Activated CD4-positive, CD25-positive, alpha-beta regulatory T cell treated with anti-CD3 and anti-CD28 coated beads, Interleukin-2, amount 50 U/mL, for 16 hours (primary cell): ENCODE measurements at regions not wholly inside any gene's neighbourhood (a gene's known extent, or its start where the extent isn't known, plus 50 kb on each side); places are given as distances from the start of the nearest gene placed in this dataset.
"Not testable (repeated sequence)": the region's sequence is repeated elsewhere in the genome, so short reads cannot be mapped to it uniquely, and the experiment has no call there.

Experiments used
- DNase-seq: peaks from one replicate; pipeline ENCODE4 v3.0.0-alpha.2; 2020; ENCODE audit warnings: low read depth, low spot score

- no peak for DNase-seq
Measured at GRCh38 chr7:408751-409311, 110.8 kb downstream of the PDGFA start.

GRCh38 chr7:409339-410281 lies 110.0 kb downstream of the PDGFA start:
- no peak for DNase-seq

GRCh38 chr7:410395-410910 lies 109.2 kb downstream of the PDGFA start:
- no peak for DNase-seq

- not testable (repeated sequence) for DNase-seq
Measured at GRCh38 chr7:411116-411515, 108.5 kb downstream of the PDGFA start.

- DNase-seq, result no peak
Measured at GRCh38 chr7:411677-412312, 107.9 kb downstream of the PDGFA start.

- DNase-seq, result no peak
Measured at GRCh38 chr7:412313-412710, 107.3 kb downstream of the PDGFA start.

- DNase-seq, result no peak
Measured at GRCh38 chr7:414681-415560, 104.7 kb downstream of the PDGFA start.

- no peak for DNase-seq
Measured at GRCh38 chr7:415646-416525, 103.8 kb downstream of the PDGFA start.

GRCh38 chr7:416761-417624 lies 102.7 kb downstream of the PDGFA start:
- DNase-seq, result no peak

GRCh38 chr7:417625-417889 lies 102.1 kb downstream of the PDGFA start:
- DNase-seq, result no peak

- no peak for DNase-seq
Measured at GRCh38 chr7:417973-418601, 101.6 kb downstream of the PDGFA start.

- DNase-seq, result no peak
Measured at GRCh38 chr7:418636-419280, 100.9 kb downstream of the PDGFA start.

- no peak for DNase-seq
Measured at GRCh38 chr7:420142-421093, 99.2 kb downstream of the PDGFA start.

- no peak for DNase-seq
Measured at GRCh38 chr7:421136-421991, 98.3 kb downstream of the PDGFA start.

- no peak for DNase-seq
Measured at GRCh38 chr7:422191-422885, 97.3 kb downstream of the PDGFA start.

GRCh38 chr7:422886-423225 lies 96.8 kb downstream of the PDGFA start:
- no peak for DNase-seq
